ENCODE measurements at regions not wholly inside any gene's neighbourhood (a gene's known extent, or its start where the extent isn't known, plus 50 kb on each side); places are given as distances from the start of the nearest gene placed in this dataset.

DNA sequence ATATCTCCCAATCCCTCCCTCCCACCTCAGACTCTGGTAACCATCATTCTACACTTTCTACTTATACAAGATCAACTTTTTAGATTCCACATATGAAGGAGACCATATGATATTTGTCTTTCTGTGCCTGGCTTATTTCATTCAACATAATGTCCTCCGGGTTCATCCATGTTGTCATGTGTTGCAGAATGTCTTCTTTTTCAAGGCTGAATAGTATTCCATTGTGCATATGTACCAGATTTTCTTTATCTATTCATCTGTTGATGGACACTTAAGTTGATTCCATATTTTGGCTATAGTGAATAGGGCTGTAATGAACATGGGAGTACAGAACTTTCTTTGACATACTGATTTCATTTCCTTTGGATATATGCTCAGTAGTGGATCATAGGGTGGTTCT lies 78.9 kb upstream of the MAP1B start:
- TF ChIP-seq CTCF (IDR thresholded peaks at IDR 0.05; ENCODE audit: insufficient read depth, low read length, poor library complexity, severe bottlenecking), result no peak
- no peak for DNase-seq (ENCODE audit: low read depth)
- H3K36me3 ChIP-seq (ENCODE audit: control insufficient read depth, insufficient read depth, low read length), result no peaks in the 10 kb centered on the region
- no peak overlapping the region for H3K4me3 ChIP-seq (ENCODE audit: low read depth, low read length)
- H3K27me3 ChIP-seq (ENCODE audit: control insufficient read depth, insufficient read depth, low read length), result no peaks in the 10 kb centered on the region

GRCh38 chr5:72030237-72030636 lies 77.0 kb upstream of the MAP1B start:
- no peak for TF ChIP-seq CTCF (IDR thresholded peaks at IDR 0.05; ENCODE audit: insufficient read depth, low read length, poor library complexity, severe bottlenecking)
- Histone ChIP-seq H3K36me3 (ENCODE audit: control insufficient read depth, insufficient read depth, low read length) (no peaks in the 10 kb centered on the region), H3K27me3 (ENCODE audit: control insufficient read depth, insufficient read depth, low read length) (peaks cover 2% of the 10 kb centered on the region), H3K4me3 (ENCODE audit: low read depth, low read length) (no peak overlapping the region)
- DNase-seq (ENCODE audit: low read depth), result no peak

GRCh38 chr5:72032788-72033187 lies 74.5 kb upstream of the MAP1B start:
- Histone ChIP-seq H3K36me3 (ENCODE audit: control insufficient read depth, insufficient read depth, low read length) (no peaks in the 10 kb centered on the region), H3K27me3 (ENCODE audit: control insufficient read depth, insufficient read depth, low read length) (peaks cover 2% of the 10 kb centered on the region), H3K4me3 (ENCODE audit: low read depth, low read length) (no peak overlapping the region)
- no peak for TF ChIP-seq CTCF (IDR thresholded peaks at IDR 0.05; ENCODE audit: insufficient read depth, low read length, poor library complexity, severe bottlenecking)
- no peak for DNase-seq (ENCODE audit: low read depth)

GRCh38 chr5:72034770-72035169 lies 72.5 kb upstream of the MAP1B start:
- TF ChIP-seq CTCF (IDR thresholded peaks at IDR 0.05; ENCODE audit: insufficient read depth, low read length, poor library complexity, severe bottlenecking), result no peak
- Histone ChIP-seq H3K4me3 (ENCODE audit: low read depth, low read length) (no peak overlapping the region), H3K27me3 (ENCODE audit: control insufficient read depth, insufficient read depth, low read length) (peaks cover 2% of the 10 kb centered on the region), H3K36me3 (ENCODE audit: control insufficient read depth, insufficient read depth, low read length) (no peaks in the 10 kb centered on the region)
- DNase-seq (ENCODE audit: low read depth), result no peak

DNA sequence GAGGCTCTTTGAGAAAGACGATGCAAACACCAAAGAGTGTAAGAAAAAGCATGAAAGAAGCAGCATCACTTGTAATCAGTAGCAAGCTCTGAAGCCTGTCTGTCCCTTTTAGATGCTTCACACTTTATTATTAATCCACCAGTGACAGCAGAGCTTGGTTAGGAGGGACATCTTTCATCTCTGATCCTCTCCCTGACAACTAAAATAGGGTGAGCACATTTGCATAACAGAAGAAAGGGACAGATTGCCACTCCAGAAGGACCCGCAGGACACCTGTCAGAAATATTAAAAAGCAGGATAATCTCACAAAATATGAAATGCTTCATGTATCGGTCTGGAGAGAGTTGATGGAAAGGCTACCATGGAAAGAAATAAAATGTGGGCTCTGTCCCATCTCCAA lies 71.4 kb upstream of the MAP1B start:
- no peak for TF ChIP-seq CTCF (IDR thresholded peaks at IDR 0.05; ENCODE audit: insufficient read depth, low read length, poor library complexity, severe bottlenecking)
- no peak for DNase-seq (ENCODE audit: low read depth)
- H3K4me3 ChIP-seq (ENCODE audit: low read depth, low read length), result no peak overlapping the region

GRCh38 chr5:72036951-72037350 lies 70.3 kb upstream of the MAP1B start:
- H3K36me3 ChIP-seq (ENCODE audit: control insufficient read depth, insufficient read depth, low read length), result no peaks in the 10 kb centered on the region
- no peak for DNase-seq (ENCODE audit: low read depth)
- TF ChIP-seq CTCF (IDR thresholded peaks at IDR 0.05; ENCODE audit: insufficient read depth, low read length, poor library complexity, severe bottlenecking), result no peak
- peaks cover 2% of the 10 kb centered on the region for H3K27me3 ChIP-seq (ENCODE audit: control insufficient read depth, insufficient read depth, low read length)
- no peak overlapping the region for H3K4me3 ChIP-seq (ENCODE audit: low read depth, low read length)

More for the DNA sequence above, 71.4 kb upstream of the MAP1B start:
- H3K36me3 ChIP-seq (ENCODE audit: control insufficient read depth, insufficient read depth, low read length), result no peaks in the 10 kb centered on the region
- H3K27me3 ChIP-seq (ENCODE audit: control insufficient read depth, insufficient read depth, low read length), result peaks cover 2% of the 10 kb centered on the region
